ENCODE measurements at regions not wholly inside any gene's neighbourhood (a gene's known extent, or its start where the extent isn't known, plus 50 kb on each side); places are given as distances from the start of the nearest gene placed in this dataset.
A peak's percentile ranks its signal among the peaks of the same experiment; 100 is the strongest.

- DNase-seq (peak; percentile 40 to 86), ATAC-seq (peak; percentile 95 to 97 (median 96))
- no peak for TF ChIP-seq CTCF (IDR thresholded peaks at IDR 0.05)
- Histone ChIP-seq H3K4me3 (no peak overlapping the region), H3K36me3 (ENCODE audit: insufficient read depth in 1 of 2, low read depth in 1 of 2) (no peaks in the 10 kb centered on the region), H3K9me3 (no peaks in the 10 kb centered on the region), H3K27ac (peak overlapping the region; percentile 46), H3K4me1 (peaks cover 4% of the 10 kb centered on the region), H3K27me3 (ENCODE audit: insufficient read depth in 3 of 3, low read length in 2 of 3) (no peaks in the 10 kb centered on the region)
- 29 to 41% (median 32%) methylated on average over 24 of the region's 24 CpGs for WGBS, 3 donors
- intact Hi-C loops (cut with DNase I), result no loop called here
These were observed 260.8 kb upstream of the MKI67 start for GRCh38 chr10:128386816-128387604.

GRCh38 chr10:128390596-128390995, 264.4 kb upstream of the MKI67 start:
- 16 to 26% (median 17%) methylated on average over 5 of the region's 5 CpGs for WGBS, 3 donors
- ATAC-seq, result no peak
- no peak for TF ChIP-seq CTCF (IDR thresholded peaks at IDR 0.05)
- DNase-seq, result no peak
- H3K9me3 ChIP-seq, result no peaks in the 10 kb centered on the region
- H3K27ac ChIP-seq, result no peak overlapping the region
- H3K36me3 ChIP-seq (ENCODE audit: insufficient read depth in 1 of 2, low read depth in 1 of 2), result no peaks in the 10 kb centered on the region
- intact Hi-C loops (cut with DNase I), result no loop called here
- H3K27me3 ChIP-seq (ENCODE audit: insufficient read depth in 3 of 3, low read length in 2 of 3), result no peaks in the 10 kb centered on the region
- H3K4me1 ChIP-seq, result peaks cover 4% of the 10 kb centered on the region
- H3K4me3 ChIP-seq, result no peak overlapping the region

GRCh38 chr10:128393546-128393945, 267.3 kb upstream of the MKI67 start:
- peaks cover 8% of the 10 kb centered on the region for H3K4me1 ChIP-seq
- no peak overlapping the region for H3K4me3 ChIP-seq
- H3K27ac ChIP-seq, result no peak overlapping the region
- DNase-seq (no peak), ATAC-seq (no peak)
- no peak for TF ChIP-seq CTCF (IDR thresholded peaks at IDR 0.05)
- no peaks in the 10 kb centered on the region for H3K36me3 ChIP-seq (ENCODE audit: insufficient read depth in 1 of 2, low read depth in 1 of 2)
- no peaks in the 10 kb centered on the region for H3K27me3 ChIP-seq (ENCODE audit: insufficient read depth in 3 of 3, low read length in 2 of 3)
- intact Hi-C loops (cut with DNase I), result no loop called here
- 65 to 72% (median 72%) methylated on average over 4 of the region's 4 CpGs for WGBS, 3 donors
- no peaks in the 10 kb centered on the region for H3K9me3 ChIP-seq

GRCh38 chr10:128398118-128398517, 271.9 kb upstream of the MKI67 start:
- DNase-seq (no peak), ATAC-seq (peak; percentile 49 to 94 (median 89))
- Histone ChIP-seq H3K27me3 (ENCODE audit: insufficient read depth in 3 of 3, low read length in 2 of 3) (no peaks in the 10 kb centered on the region), H3K36me3 (ENCODE audit: insufficient read depth in 1 of 2, low read depth in 1 of 2) (no peaks in the 10 kb centered on the region), H3K4me1 (peaks cover 8% of the 10 kb centered on the region), H3K4me3 (no peak overlapping the region), H3K9me3 (no peaks in the 10 kb centered on the region), H3K27ac (peak overlapping the region; percentile 46)
- TF ChIP-seq CTCF (IDR thresholded peaks at IDR 0.05), result no peak
- 28 to 44% (median 40%) methylated on average over 8 of the region's 8 CpGs for whole genome bisulfite sequencing, 3 donors
- intact Hi-C loops (cut with DNase I), result no loop called here

- intact Hi-C loops (cut with DNase I), result no loop called here
- DNase-seq (no peak), ATAC-seq (no peak)
- H3K4me1 ChIP-seq, result peaks cover 8% of the 10 kb centered on the region
- H3K4me3 ChIP-seq, result no peak overlapping the region
- 92 to 100% (median 98%) methylated on average over 1 of the region's 1 CpG for WGBS, 3 donors
- no peaks in the 10 kb centered on the region for H3K9me3 ChIP-seq
- no peak for TF ChIP-seq CTCF (IDR thresholded peaks at IDR 0.05)
- H3K27me3 ChIP-seq (ENCODE audit: insufficient read depth in 3 of 3, low read length in 2 of 3), result no peaks in the 10 kb centered on the region
- no peak overlapping the region for H3K27ac ChIP-seq
- no peaks in the 10 kb centered on the region for H3K36me3 ChIP-seq (ENCODE audit: insufficient read depth in 1 of 2, low read depth in 1 of 2)
These were observed 272.8 kb upstream of the MKI67 start for GRCh38 chr10:128398999-128399398.
